Activated T-cell treated with anti-CD3 and anti-CD28 coated beads for 48 hours (primary cell): ENCODE measurements at regions not wholly inside any gene's neighbourhood (a gene's known extent, or its start where the extent isn't known, plus 50 kb on each side); places are given as distances from the start of the nearest gene placed in this dataset.
"Not testable (repeated sequence)": the region's sequence is repeated elsewhere in the genome, so short reads cannot be mapped to it uniquely, and the experiment has no call there.

Experiments used
- DNase-seq: peaks from one replicate; pipeline ENCODE4 v3.0.0-alpha.2; 2020; ENCODE audit warnings: low read depth

DNA sequence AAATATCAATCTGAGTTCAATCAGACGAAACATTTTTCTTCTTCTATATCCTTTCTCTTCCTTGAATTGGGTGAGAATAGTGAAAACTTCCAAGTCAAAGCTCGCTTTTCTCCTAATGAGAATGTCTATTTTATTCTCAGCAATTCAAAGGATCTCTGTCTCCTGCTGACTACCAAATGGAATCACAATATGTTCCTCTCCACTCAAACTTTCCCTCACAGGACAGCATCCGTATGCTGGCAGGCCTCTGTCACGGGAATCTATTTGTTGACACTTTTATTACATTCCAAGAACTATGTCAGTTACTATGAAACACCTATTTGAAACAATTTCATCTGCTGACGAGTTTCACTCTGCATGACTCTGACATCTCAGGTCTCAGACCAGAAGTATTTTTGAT is 1196.6 kb downstream of the CDH11 start:
- no peak for DNase-seq

- no peak for DNase-seq
These were observed 1199.3 kb downstream of the CDH11 start for GRCh38 chr16:63922560-63922959.

GRCh38 chr16:63921737-63922295 is 1200.0 kb downstream of the CDH11 start:
- no peak for DNase-seq

DNA sequence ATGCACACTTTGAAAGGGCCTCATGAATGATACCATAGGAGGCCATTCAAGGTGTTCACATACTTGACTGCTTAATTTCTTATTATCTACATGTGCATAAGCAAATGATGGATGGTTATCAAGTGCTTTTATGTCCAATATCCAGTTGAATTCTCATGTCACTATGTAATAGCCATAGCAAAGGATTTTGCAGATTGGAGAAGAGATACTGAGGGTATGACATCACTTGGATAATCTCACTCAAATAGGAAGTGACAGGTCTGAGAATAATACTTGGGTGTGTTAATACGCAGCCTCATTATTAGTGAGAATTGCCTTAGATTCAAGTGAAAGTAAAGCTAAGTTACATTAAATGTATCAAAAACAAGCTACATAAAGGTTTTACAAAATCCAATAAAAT is 1208.6 kb downstream of the CDH11 start:
- no peak for DNase-seq

GRCh38 chr16:63907251-63907650 is 1214.6 kb downstream of the CDH11 start:
- DNase-seq = no peak

DNA sequence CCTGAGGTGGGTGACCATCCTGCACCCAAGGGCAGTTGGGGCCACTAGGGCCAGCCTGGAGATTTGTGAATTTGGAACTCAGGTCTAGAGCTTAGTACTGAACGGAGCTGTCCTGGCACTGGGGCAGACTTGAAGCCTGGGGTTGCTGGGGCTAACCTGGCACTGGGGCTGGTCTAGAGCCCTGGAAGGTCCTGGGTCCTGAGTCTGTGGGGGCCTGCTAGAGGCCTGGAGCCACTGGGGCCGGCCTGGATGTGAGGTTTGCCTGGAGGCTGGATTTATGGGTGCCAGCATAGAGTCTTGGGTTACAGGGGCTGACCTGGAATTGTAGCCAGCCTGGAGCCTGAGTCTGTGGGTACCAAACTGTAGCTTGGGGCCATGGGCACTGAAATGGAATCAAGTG is 1216.9 kb downstream of the CDH11 start:
- no peak for DNase-seq

- DNase-seq = no peak
These were observed 1217.7 kb downstream of the CDH11 start for GRCh38 chr16:63904182-63904581.

DNA sequence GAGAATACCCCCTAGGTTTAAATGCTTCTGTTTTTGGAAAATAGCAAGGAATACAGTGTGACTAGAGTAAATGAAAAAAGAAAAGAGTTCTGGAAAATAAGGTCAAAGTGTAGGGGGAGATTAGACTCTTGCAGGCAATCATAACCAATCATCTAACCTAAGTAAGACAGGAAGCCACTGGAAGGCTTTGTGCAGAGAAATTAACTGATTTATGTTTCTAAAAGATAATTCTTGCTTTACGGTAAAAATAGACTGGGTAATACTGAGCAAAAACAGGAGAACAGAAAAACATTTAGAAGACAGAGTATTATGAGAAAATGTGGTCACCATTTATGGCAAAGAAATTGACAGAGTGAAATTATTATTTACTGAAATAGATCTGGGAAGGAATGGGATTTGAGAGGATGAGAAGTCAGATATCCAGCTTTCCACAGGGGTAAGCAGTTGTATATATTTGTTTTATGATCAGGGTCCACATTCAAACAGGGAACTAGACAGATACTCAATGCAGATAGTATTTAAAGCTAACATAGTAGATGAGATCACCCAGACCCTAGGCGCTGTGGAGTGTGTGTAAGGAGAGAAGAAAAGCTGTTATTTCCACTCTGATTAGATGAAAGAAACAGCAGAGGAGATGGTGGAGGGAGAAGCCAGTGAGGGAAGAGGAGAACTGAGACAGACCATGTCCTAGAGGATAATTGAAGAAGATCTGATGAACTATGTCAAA is 1225.3 kb downstream of the CDH11 start:
- DNase-seq = no peak

DNA sequence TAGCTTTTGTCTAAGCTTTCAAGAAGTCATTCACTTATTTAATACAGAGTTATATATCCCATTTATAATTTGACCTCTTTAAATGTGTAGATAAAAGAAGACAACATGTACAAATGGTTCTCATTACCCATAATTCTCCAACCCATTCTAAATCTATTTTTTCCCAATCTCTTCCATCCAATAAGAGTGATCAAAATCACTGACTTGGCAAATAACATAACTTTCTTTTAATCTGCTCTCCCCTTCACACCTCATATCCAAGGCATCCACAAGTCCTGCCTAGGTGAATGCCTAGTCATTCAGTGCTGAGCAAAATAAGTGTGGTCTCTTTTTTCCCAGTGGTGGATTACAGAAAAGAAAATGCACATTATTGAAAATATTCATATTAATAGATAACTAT is 1231.1 kb downstream of the CDH11 start:
- DNase-seq = no peak

DNA sequence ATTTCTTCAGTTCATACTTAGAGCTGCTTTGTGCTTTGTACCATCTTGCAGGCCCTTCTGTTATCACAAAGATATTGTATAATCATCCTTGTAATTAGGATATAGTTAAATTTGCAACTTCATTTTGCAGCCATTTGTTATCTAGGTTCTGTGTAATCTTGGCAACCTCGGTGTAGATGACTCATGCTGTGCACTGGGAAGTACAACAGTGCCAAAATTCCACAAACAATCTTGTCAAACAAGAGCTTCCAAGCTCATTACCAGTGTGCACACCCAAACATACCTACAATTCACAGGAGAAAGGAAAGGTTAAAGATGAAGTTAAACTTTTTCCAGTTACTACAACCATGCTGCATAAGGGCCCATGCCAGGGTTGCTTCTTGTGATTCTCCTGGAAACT is 1231.8 kb downstream of the CDH11 start:
- DNase-seq = no peak

GRCh38 chr16:63883091-63883490 is 1238.8 kb downstream of the CDH11 start:
- no peak for DNase-seq

DNA sequence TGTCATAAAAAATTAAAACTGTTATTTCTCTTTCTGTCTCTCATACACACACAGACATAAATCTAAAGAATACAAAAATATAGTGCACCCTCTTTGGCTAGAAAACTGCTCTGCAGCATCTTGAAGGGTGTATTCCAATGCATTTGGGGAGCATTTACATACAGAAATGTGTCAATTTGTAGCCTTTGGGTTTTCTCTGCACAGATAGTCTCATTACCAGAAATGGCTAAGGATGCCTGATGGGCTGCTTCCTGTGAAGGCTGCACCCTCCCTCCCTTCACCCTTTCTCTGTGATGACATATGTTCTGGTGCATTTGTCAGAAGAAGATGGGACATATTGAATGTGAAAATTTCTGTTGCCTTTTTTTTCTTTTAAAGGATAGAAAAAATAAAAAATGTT is 1239.3 kb downstream of the CDH11 start:
- DNase-seq = no peak

DNA sequence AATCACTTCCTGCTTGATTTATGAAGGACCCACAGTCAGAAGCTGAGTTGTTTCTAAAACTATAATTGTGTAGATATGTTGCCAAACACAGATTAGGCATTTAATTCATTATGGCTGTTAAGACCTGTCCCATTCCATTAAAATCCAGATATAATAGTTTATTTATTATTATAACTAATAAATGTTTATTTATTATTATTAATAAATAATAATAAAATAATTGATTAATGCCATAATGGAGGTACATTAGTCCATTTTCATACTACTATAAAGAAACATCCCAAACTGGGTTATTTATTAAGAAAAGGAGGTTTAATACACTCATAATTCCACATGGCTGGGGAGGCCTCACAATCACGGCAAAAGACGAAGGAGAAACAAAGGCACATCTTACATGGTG is 1240.9 kb downstream of the CDH11 start:
- DNase-seq = no peak

- no peak for DNase-seq
These were observed 1244.5 kb downstream of the CDH11 start for GRCh38 chr16:63877401-63877800.

GRCh38 chr16:63876103-63876502 is 1245.8 kb downstream of the CDH11 start:
- no peak for DNase-seq

DNA sequence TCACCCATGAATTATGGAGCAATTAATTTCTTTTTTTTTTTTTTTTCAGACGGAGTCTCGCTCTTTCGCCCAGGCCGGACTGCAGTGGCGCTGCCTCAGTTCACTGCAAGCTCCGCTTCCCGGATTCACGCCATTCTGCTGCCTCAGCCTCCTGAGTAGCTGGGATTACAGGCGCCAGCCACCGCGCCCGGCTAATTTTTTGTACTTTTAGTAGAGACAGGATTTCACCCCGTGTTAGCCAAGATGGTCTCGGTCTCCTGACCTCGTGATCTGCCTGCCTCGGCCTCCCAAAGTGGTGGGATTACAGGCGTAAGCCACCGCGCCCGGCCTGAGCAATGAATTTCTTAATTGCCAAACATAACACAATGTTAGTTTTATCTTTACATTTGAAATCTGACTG is 1261.2 kb downstream of the CDH11 start:
- DNase-seq = not testable (repeated sequence)

GRCh38 chr16:63856537-63856936 is 1265.3 kb downstream of the CDH11 start:
- no peak for DNase-seq

- no peak for DNase-seq
These were observed 1270.9 kb downstream of the CDH11 start for GRCh38 chr16:63850979-63851378.

DNA sequence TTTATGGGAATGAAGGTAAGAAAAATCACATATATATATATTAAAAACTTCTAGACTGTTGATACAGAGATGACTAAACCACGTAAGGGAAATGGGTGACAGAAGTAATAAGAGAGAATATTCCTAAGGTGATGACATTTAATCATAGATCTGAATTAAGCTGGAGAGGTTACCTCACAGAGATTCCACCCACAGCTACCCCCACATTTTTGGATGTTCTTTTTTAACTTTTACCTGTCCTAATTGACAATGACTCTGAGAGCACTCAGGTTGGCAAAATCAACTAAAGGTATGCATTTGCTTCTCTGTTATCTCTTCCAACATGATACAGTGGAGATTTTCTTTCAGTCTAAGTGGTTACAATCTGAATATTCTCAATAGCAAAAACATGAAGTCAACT is 1280.6 kb downstream of the CDH11 start:
- no peak for DNase-seq

DNA sequence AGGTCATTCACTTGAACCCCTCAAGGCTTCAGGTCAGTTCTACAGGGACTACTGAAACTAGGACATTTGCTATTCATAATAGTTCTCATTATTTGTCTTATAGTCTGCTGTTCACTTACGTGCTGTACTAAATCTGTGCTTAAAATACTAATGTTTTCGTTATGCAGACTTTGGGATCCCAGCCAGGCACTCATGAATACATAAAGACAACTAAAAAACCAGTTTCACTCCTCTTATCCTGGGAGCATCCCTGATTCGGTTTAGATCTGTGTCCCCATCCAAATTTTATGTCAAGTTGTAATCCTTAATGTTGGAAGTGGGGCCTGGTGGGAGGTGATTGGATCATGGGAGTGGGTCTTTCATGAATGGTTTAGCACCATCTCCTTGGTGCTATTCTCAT is 1291.8 kb downstream of the CDH11 start:
- DNase-seq = no peak

DNA sequence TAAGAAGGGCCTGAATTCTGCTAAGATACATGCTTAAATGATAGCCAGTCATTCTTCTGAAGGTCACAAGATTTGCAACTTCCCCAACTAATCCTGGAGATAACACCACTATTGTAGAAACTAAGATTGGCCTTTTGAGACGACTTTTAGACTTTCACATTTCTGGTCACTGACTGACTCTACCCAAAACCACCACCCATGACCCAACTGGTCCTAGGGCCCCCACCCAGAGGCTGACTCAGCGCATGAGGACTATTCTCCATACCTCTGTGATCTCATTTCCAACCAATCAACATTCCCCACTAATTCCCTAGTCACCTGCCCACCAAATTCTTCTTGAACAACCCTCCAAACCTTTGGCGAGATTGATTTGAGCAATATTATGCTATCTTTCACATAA is 1299.0 kb downstream of the CDH11 start:
- no peak for DNase-seq

DNA sequence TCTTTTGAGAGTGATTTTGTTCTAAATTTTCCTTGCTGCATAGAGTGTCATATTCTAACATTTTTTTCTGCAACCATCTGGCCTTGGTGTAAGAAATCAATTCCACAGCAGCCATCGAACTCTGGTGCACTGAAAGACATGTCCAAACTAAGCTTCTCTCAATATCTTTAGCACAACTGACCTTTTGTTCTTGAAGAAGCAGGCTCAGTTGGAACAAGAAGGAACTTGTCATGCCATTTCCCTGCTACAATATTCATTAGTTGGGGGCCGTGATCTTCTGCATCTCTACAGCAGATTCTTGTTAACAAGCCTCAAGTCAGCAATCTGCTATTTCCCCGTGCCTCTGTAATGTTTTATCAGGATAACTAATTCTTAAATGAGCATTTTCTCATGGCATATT is 1305.6 kb downstream of the CDH11 start:
- DNase-seq = no peak

DNA sequence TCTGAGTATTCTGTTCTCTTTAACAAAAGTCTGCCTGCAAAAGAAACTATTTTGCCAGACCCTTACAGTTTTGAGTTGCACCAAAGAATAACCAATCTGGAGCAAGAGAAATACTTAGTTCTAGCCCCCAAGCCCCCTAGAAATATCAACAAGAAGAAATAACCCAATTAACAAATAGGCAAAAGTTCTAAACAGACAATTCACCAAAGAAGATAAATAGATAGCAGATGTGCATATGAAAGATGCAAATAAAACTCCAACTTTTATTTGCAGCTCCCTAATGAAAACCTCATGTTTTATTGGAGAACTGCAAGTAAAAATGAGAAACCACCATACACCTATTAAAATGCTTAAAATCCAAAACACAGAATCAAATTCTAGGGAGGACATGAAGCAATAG is 1308.0 kb downstream of the CDH11 start:
- no peak for DNase-seq

DNA sequence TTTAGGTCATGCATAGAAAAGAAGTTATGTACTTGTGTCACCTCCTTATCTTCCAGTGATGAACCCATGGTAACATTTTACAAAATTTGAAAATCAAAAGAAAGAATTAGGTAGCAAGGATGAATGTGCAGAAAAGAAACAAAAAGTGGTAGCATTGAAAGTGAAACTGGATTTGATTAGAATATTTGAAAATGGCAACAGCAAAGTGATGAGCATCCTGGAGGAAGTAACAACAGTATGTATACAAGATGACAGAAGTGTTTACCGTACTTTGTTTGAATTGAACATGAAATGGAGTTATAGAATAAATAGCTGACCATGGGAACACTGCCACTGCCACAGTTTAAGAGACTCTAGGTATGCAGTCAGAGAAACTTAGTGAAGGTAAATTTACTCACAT is 1313.1 kb downstream of the CDH11 start:
- DNase-seq = no peak
